ENCODE measurements at regions not wholly inside any gene's neighbourhood (a gene's known extent, or its start where the extent isn't known, plus 50 kb on each side); places are given as distances from the start of the nearest gene placed in this dataset.

- TF ChIP-seq CTCF (conservative IDR thresholded peaks at IDR 0.05; ENCODE audit: low read length) (no peak), EZH2phosphoT487 (IDR thresholded peaks at IDR 0.05; ENCODE audit: borderline replicate concordance, low read depth, low read length) (no peak)
Observed at GRCh38 chr12:66965621-66966020, 286.7 kb upstream of the GRIP1 start.
